ENCODE measurements at regions not wholly inside any gene's neighbourhood (a gene's known extent, or its start where the extent isn't known, plus 50 kb on each side); places are given as distances from the start of the nearest gene placed in this dataset.

DNA sequence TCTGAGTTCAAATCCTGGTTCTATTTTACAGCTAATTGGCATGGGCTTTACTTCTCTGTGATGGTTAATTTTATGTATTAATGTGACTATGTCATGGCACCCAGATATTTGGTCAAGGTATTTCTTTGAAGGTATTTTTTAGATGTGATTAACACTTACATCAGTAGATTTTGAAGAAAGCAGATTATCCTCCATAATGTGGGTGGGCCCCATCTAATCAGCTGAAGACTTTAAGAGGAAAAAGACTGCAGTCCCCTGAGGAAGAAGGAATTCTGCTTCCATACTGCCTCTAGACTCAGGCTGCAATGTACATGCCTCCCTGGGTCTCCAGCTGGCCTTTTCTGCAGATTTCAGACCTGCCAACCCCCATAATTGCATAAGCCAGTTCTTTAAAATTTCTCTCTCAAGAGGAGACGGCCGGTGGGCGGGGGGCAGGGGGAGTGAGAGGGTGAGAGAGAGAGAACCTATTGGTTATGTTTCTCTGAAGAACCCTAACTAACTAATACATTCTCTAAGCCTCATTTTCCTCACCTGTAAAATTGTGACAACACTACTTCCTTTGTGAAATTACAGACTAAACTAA is 338.2 kb upstream of the PRDM1 start:
- intact Hi-C loops (cut with micrococcal nuclease): no loop called here
- no peak for FAIRE-seq

More for the DNA sequence above, 338.2 kb upstream of the PRDM1 start:
- no TSS peak for BruUV-seq (replicated peaks)
- no peaks in the 10 kb centered on the region for H3K79me2 ChIP-seq (ENCODE audit: control insufficient read depth, insufficient read depth, low read length)
- CTCF ChIA-PET: no interaction called here
- no peak for DNase-seq (ENCODE audit: low read depth, low spot score)
- no peak overlapping the region for H3K4me2 ChIP-seq (ENCODE audit: insufficient read depth, low read length)
- H3K9me1 ChIP-seq (replicated peaks; ENCODE audit: control insufficient read depth, extremely low read depth, insufficient read depth, low read length): no peaks in the 10 kb centered on the region
- no peak overlapping the region for H3K9ac ChIP-seq (replicated peaks; ENCODE audit: extremely low read depth, insufficient read depth, low read length)
- H3K4me3 ChIP-seq (replicated peaks in 1 of 3; ENCODE audit: insufficient read depth in 1 of 3, low read depth in 1 of 3, low read length in 3 of 3): no peak overlapping the region
- H2AFZ ChIP-seq (ENCODE audit: low read depth, low read length): no peak overlapping the region
- no peaks in the 10 kb centered on the region for H3K9me3 ChIP-seq (replicated peaks; ENCODE audit: control insufficient read depth, insufficient read depth, low read length)
- H3K27ac ChIP-seq (ENCODE audit: insufficient read depth, low read depth, low read length): no peak overlapping the region
- no peaks in the 10 kb centered on the region for H4K20me1 ChIP-seq (replicated peaks; ENCODE audit: control insufficient read depth, extremely low read depth, insufficient read depth, low read length)
- no peaks in the 10 kb centered on the region for H3K36me3 ChIP-seq (ENCODE audit: control insufficient read depth in 2 of 2, extremely low read depth in 1 of 2, insufficient read depth in 2 of 2, low read length in 2 of 2)
- POLR2A ChIA-PET: no interaction called here
- H3K27me3 ChIP-seq (ENCODE audit: control insufficient read depth in 2 of 2, insufficient read depth in 2 of 2, low read length in 2 of 2): peaks cover 0 to 4% of the 10 kb centered on the region in 2 experiments
- TF ChIP-seq EZH2 (IDR thresholded peaks at IDR 0.05; ENCODE audit: borderline replicate concordance, low read depth, low read length, severe bottlenecking) (no peak), MYC (IDR thresholded peaks at IDR 0.05; ENCODE audit: low read depth, low read length) (no peak), POLR2AphosphoS5 (IDR thresholded peaks at IDR 0.05; ENCODE audit: insufficient read depth, low read depth, low read length) (no peak), JUN (IDR thresholded peaks at IDR 0.05; ENCODE audit: borderline replicate concordance, insufficient read depth, insufficient read length, low read depth) (no peak), FOS (IDR thresholded peaks at IDR 0.05; ENCODE audit: borderline replicate concordance, insufficient read depth, low read length) (no peak), GATA2 (IDR thresholded peaks at IDR 0.05; ENCODE audit: insufficient read depth, insufficient read length, low read depth, low read length) (no peak), POLR2A (IDR thresholded peaks at IDR 0.05; ENCODE audit: low read depth, low read length) (no peak)
- TF ChIP-seq, protein P1, sequence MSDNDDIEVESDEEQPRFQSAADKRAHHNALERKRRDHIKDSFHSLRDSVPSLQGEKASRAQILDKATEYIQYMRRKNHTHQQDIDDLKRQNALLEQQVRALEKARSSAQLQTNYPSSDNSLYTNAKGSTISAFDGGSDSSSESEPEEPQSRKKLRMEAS (IDR thresholded peaks at IDR 0.05; ENCODE audit: insufficient read depth, insufficient read length): no peak
- TF ChIP-seq, protein P2, sequence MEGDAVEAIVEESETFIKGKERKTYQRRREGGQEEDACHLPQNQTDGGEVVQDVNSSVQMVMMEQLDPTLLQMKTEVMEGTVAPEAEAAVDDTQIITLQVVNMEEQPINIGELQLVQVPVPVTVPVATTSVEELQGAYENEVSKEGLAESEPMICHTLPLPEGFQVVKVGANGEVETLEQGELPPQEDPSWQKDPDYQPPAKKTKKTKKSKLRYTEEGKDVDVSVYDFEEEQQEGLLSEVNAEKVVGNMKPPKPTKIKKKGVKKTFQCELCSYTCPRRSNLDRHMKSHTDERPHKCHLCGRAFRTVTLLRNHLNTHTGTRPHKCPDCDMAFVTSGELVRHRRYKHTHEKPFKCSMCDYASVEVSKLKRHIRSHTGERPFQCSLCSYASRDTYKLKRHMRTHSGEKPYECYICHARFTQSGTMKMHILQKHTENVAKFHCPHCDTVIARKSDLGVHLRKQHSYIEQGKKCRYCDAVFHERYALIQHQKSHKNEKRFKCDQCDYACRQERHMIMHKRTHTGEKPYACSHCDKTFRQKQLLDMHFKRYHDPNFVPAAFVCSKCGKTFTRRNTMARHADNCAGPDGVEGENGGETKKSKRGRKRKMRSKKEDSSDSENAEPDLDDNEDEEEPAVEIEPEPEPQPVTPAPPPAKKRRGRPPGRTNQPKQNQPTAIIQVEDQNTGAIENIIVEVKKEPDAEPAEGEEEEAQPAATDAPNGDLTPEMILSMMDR (IDR thresholded peaks at IDR 0.05; ENCODE audit: extremely low read depth in 1 of 2, insufficient read depth in 1 of 2, low read depth in 1 of 2, low read length in 2 of 2): no peak
- no peaks in the 10 kb centered on the region for H3K4me1 ChIP-seq (ENCODE audit: control insufficient read depth, extremely low read depth, insufficient read depth, low read length)
- dilution Hi-C loops (cut with MboI; ENCODE audit: extremely low pct_ligation_motif_present, low sequenced_read_pairs): no loop called here
